GM20000 (cell line): ENCODE measurements at regions not wholly inside any gene's neighbourhood (a gene's known extent, or its start where the extent isn't known, plus 50 kb on each side); places are given as distances from the start of the nearest gene placed in this dataset.

Experiments used
- DNase-seq: peaks from one replicate; pipeline ENCODE4 v3.0.0; 2012; ENCODE audit warnings: low spot score
- TF ChIP-seq, protein P1 (sequence below): IDR thresholded peaks from 2 replicates; pipeline ENCODE4 v1.5.1; 2012; ENCODE audit warnings: mild to moderate bottlenecking, control low read depth; ENCODE audit errors: extremely low read depth, missing control alignments

DNA sequence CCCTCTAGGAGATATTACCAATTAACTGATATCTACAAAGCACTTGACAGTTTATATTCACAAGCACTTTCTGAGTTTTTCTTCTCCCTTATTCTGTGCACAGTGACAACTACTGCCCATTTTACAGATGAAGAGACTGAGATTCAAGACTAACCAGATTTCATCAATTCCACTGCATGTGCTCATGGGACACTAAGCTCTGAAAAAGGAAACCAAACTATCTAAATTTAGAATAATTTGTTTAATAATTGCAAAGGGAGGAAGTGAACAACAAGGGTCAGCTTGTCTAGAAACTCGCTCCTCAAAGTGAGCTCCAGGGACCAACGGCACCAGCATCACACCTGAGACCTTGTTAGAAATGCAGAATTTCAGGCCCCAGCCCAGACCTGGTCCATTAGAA lies 50.8 kb upstream of the MYLIP start:
- TF ChIP-seq, protein P1, sequence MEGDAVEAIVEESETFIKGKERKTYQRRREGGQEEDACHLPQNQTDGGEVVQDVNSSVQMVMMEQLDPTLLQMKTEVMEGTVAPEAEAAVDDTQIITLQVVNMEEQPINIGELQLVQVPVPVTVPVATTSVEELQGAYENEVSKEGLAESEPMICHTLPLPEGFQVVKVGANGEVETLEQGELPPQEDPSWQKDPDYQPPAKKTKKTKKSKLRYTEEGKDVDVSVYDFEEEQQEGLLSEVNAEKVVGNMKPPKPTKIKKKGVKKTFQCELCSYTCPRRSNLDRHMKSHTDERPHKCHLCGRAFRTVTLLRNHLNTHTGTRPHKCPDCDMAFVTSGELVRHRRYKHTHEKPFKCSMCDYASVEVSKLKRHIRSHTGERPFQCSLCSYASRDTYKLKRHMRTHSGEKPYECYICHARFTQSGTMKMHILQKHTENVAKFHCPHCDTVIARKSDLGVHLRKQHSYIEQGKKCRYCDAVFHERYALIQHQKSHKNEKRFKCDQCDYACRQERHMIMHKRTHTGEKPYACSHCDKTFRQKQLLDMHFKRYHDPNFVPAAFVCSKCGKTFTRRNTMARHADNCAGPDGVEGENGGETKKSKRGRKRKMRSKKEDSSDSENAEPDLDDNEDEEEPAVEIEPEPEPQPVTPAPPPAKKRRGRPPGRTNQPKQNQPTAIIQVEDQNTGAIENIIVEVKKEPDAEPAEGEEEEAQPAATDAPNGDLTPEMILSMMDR: no peak
- peak; percentile 44 for DNase-seq

- TF ChIP-seq, protein P1: no peak
- DNase-seq: no peak
These were observed 59.2 kb upstream of the MYLIP start for GRCh38 chr6:16069671-16070070.

DNA sequence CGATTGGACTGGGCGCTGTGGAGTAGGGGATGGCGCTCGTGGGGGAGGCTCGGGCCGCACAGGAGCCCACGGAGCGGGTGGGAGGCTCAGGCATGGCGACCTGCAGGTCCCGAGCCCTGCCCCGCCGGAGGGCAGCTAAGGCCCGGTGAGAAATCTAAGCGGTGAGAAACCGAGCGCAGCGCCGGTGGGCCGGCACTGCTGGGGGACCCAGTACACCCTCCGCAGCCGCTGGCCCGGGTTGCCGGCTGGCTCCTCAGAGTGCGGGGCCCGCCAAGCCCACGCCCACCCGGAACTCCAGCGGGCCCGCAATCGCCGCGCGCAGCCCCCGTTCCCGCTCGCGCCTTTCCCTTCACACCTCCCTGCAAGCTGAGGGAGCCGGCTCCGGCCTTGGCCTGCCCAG lies 59.7 kb upstream of the MYLIP start:
- no peak for DNase-seq
- TF ChIP-seq, protein P1: no peak

- no peak for DNase-seq
These were observed 61.3 kb upstream of the MYLIP start for GRCh38 chr6:16067568-16067967.

GRCh38 chr6:16064671-16065072 lies 64.2 kb upstream of the MYLIP start:
- TF ChIP-seq, protein P1: no peak
- no peak for DNase-seq

More at GRCh38 chr6:16067568-16067967, 61.3 kb upstream of the MYLIP start:
- TF ChIP-seq, protein P1: no peak

DNA sequence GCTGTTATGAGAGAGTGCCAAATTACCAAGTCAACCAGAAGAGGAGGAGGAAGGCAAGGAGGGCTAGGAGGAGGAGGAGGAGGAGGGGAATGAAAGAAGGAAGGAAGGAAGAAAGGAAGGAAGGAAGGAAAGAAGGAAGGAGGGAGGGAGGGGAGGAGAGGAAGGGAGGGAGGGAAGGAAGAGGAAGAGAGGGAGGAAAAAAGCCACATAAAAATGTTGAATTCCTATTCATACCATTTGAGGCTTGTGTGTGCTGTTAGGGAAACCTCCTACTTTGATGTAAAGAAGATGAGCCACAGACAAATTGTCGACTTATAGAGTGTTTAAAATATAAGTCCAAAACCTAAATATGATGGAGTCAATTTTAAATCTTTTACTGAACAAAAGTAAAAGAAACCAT lies 65.3 kb upstream of the MYLIP start:
- TF ChIP-seq, protein P1: no peak
- DNase-seq: no peak

- TF ChIP-seq, protein P1: no peak
- no peak for DNase-seq
These were observed 67.1 kb upstream of the MYLIP start for GRCh38 chr6:16061818-16062217.
